AG04449 (cell line): ENCODE measurements at regions not wholly inside any gene's neighbourhood (a gene's known extent, or its start where the extent isn't known, plus 50 kb on each side); places are given as distances from the start of the nearest gene placed in this dataset.
"Not testable (repeated sequence)": the region's sequence is repeated elsewhere in the genome, so short reads cannot be mapped to it uniquely, and the experiment has no call there.

Experiments
- CTCF ChIA-PET: fragments of 350-600 bp; formaldehyde crosslinking; extraction: SDS; loops from one replicate; lab custom pipeline; 2021; ENCODE audit warnings: antibody characterized with exemption; lab: Yijun Ruan, JAX
- POLR2A ChIA-PET: fragments of 400-600, 350-600 bp; formaldehyde crosslinking; extraction: SDS; loops from one replicate; lab custom pipeline; 2020; ENCODE audit warnings: antibody characterized with exemption, inconsistent platforms; lab: Yijun Ruan, JAX
- DNase-seq: peaks from one replicate; pipeline ENCODE4 v3.0.0-alpha.2; 2010; ENCODE audit warnings: low read depth, low spot score
- H3K4me3 ChIP-seq: 2 replicates; pipeline ENCODE4 v1.5.1; 2011; ENCODE audit warnings: low read depth, mild to moderate bottlenecking, control low read depth, low read length
- TF ChIP-seq, protein P1 (sequence below): IDR thresholded peaks from one replicate; pipeline ENCODE4 v1.5.1; 2011; ENCODE audit warnings: mild to moderate bottlenecking, moderate library complexity, low read length, control low read depth, inconsistent platforms; ENCODE audit not compliant: insufficient read depth; ENCODE audit errors: missing control alignments

DNA sequence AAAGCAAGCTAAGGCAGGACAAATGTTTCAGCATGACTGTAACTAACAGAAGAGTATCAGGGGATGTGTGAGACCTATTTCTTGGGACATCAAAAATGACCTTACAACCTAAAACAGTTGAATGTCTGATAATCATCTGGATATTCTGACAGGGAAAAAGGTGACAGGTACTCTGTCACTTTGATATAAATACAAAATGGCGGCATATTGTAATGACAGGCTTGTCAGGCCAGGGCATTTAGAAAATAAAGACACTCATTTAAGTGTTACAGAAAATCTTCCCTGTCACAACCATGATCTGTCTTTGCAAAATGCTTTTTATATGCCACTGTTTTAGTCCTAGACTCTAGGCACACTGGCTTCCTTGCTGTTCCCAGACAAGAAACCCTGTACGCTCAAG, 1033.3 kb upstream of the FLRT2 start:
- no peak overlapping the region for H3K4me3 ChIP-seq
- TF ChIP-seq, protein P1, sequence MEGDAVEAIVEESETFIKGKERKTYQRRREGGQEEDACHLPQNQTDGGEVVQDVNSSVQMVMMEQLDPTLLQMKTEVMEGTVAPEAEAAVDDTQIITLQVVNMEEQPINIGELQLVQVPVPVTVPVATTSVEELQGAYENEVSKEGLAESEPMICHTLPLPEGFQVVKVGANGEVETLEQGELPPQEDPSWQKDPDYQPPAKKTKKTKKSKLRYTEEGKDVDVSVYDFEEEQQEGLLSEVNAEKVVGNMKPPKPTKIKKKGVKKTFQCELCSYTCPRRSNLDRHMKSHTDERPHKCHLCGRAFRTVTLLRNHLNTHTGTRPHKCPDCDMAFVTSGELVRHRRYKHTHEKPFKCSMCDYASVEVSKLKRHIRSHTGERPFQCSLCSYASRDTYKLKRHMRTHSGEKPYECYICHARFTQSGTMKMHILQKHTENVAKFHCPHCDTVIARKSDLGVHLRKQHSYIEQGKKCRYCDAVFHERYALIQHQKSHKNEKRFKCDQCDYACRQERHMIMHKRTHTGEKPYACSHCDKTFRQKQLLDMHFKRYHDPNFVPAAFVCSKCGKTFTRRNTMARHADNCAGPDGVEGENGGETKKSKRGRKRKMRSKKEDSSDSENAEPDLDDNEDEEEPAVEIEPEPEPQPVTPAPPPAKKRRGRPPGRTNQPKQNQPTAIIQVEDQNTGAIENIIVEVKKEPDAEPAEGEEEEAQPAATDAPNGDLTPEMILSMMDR, result no peak
- ChIA-PET CTCF (no interaction called here), POLR2A (no interaction called here)
- DNase-seq, result no peak

DNA sequence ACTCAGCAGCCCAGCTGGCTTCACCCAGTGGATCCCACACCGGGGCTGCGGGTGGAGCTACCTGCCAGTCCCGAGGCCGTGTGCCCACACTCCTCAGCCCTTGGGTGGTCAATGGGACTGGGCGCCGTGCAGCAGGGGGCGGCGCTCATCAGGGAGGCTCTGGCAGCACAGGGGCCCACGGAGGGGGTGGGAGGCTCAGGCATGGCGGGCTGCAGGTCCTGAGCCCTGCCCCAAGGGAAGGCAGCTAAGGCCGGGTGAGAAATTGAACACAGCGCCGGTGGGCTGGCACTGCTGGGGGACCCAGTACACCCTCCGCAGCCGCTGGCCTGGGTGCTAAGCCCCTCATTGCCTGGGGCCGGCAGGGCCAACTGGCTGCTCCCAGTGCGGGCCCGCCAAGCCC, 1017.1 kb upstream of the FLRT2 start:
- CTCF ChIA-PET, H3K4me3 ChIP-seq, DNase-seq, POLR2A ChIA-PET: not testable (repeated sequence)

DNA sequence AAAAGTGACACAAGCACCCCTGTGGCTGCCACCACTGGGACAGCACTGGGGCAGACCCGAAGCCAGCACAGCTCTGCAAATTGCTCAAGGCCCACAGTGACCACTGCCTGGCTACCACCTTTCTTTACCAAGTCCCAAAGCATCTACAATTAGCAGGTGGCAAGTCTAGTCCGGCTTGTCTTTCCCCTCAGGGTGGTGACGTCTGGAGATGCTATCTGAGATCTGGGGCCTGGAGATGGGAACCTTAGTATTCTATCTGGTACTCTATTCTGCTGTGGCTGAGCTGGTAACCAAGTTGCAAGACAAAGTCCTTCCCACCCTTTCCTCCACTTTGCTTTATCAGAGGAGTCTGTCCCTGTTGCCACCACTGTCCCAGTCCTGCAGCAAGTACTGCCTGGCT, 1010.1 kb upstream of the FLRT2 start:
- DNase-seq, result no peak
- TF ChIP-seq, protein P1, result no peak
- ChIA-PET CTCF (no interaction called here), POLR2A (no interaction called here)
- H3K4me3 ChIP-seq, result no peak overlapping the region

DNA sequence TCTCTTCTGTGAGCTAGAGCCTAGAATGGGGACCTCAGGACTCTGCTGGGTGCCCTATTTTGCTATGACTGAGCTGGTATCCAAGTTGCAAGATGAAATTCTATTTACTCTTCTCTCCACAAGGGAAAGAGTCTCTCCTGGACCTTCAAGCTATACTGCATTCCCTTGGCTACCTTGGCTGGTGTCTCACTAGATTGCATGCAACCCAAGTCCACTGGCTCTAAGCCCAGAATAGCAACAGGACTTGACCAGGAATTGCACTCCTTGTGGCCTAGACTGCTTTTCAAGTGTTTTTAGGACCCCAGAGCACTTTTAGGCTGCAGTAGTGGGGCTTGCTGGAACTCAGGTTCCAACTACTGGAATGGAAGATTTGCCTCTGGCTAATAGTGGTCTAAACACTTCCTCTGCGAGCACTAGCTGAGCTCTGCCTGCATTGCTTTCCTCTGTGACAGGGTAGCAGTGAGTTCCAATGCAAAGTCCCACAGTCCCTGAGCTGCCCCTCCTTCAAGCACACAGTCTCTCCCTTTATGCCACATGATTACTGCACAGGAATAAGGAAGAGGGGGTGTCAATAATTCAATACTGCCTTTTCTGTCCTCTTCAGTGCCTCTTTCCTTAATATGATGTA, 1009.1 kb upstream of the FLRT2 start:
- ChIA-PET POLR2A (no interaction called here), CTCF (no interaction called here)
- H3K4me3 ChIP-seq, result no peak overlapping the region
- DNase-seq, result no peak
- TF ChIP-seq, protein P1, result no peak

DNA sequence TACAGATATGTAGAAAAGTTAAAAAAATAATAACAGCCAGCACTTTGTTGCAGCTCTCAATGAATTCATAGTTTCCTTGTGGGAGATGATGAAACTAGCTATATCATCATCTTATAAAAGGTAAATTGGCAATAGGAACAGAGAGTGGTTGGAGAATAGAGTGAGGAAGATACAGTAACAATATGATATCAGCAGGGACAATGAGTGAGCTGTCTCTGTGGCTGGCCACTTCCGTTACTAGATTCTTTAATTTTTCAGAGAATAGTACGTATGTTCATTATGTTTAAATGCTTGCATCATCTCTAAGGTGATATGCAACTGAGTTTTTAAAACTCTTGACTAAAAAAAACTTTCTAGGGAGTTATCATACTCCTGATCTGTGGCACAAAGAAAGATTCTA, 1006.2 kb upstream of the FLRT2 start:
- ChIA-PET POLR2A (no interaction called here), CTCF (no interaction called here)
- no peak for DNase-seq
- H3K4me3 ChIP-seq, result no peak overlapping the region
- TF ChIP-seq, protein P1, result no peak

DNA sequence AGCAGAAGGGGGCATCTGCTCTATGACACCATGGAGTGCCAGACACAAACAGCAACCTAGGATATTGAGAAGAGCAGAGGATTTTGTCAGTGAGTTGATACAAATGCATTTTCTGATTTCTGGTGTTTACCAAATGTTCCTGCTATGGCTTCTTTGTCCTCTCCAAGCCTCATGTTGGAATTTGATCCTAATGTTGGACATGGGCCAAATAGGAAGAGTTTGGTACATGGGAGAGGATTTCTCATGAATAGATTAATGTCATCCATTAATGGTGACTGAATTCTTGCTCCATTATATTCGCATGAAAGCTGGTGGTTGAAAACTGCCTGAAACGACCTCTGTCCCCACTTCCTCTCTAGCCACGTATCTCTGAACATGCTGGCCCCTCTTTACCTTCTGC, 1002.2 kb upstream of the FLRT2 start:
- DNase-seq, result no peak
- H3K4me3 ChIP-seq, result no peak overlapping the region
- CTCF ChIA-PET, result no interaction called here
- TF ChIP-seq, protein P1, result no peak
- POLR2A ChIA-PET, result no interaction called here

DNA sequence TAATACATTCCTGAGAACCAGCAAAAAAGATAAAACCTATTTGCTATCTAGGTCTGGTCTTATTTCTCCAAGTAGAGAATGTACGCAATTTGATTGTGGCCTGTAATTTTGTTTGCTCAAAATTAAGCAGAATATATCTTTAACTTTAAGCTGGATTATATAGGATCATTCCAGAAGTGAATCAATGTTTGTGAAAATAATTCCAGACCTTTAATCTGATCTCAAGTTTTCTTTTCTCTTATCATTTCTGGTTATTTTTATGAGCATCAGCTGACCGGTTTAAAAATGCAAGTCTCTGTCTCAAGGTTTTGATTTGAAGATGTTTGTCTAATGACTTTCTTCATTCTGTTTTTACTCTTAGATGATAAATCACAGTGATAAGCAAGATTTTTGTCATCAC, 997.9 kb upstream of the FLRT2 start:
- ChIA-PET POLR2A (no interaction called here), CTCF (no interaction called here)
- TF ChIP-seq, protein P1, result no peak
- no peak for DNase-seq
- H3K4me3 ChIP-seq, result no peak overlapping the region
